Hepatocyte (in vitro differentiated cells): ENCODE measurements at regions not wholly inside any gene's neighbourhood (a gene's known extent, or its start where the extent isn't known, plus 50 kb on each side); places are given as distances from the start of the nearest gene placed in this dataset.

Source experiments
- DNase-seq: peaks from one replicate; pipeline ENCODE4 v3.0.0-alpha.2; 2016; ENCODE audit warnings: low spot score
- H2AFZ ChIP-seq: fragments of 200-600 bp; sonication (generic); 2 replicates; pipeline ENCODE4 v1.6.0; 2016; ENCODE audit warnings: antibody characterized with exemption, mild to moderate bottlenecking
- H3K27ac ChIP-seq: fragments of 200-600 bp; sonication (generic); 2 replicates; pipeline ENCODE4 v1.5.1; 2016; ENCODE audit warnings: mild to moderate bottlenecking
- H3K27me3 ChIP-seq: fragments of 200-600 bp; sonication (generic); 2 replicates; pipeline ENCODE4 v1.6.1; 2016
- H3K36me3 ChIP-seq: fragments of 200-600 bp; sonication (generic); replicated peaks from 2 replicates; pipeline ENCODE4 v1.5.1; 2016; ENCODE audit warnings: low read depth; ENCODE audit not compliant: insufficient read depth
- H3K4me1 ChIP-seq: fragments of 200-600 bp; sonication (generic); 2 replicates; pipeline ENCODE4 v1.5.1; 2016; ENCODE audit warnings: mild to moderate bottlenecking, moderate library complexity; ENCODE audit not compliant: insufficient read depth
- H3K4me2 ChIP-seq: fragments of 200-600 bp; sonication (generic); 2 replicates; pipeline ENCODE4 v1.6.0; 2016
- H3K4me3 ChIP-seq: fragments of 200-600 bp; sonication (generic); 2 replicates; pipeline ENCODE4 v1.5.1; 2016; ENCODE audit warnings: mild to moderate bottlenecking
- H3K79me2 ChIP-seq: fragments of 200-600 bp; sonication (generic); 2 replicates; pipeline ENCODE4 v1.6.0; 2017; ENCODE audit warnings: mild to moderate bottlenecking
- H3K9me2 ChIP-seq: fragments of 200-600 bp; sonication (generic); replicated peaks from 2 replicates; pipeline ENCODE4 v1.6.0; 2017; ENCODE audit warnings: mild to moderate bottlenecking; ENCODE audit not compliant: insufficient read depth
- H3K9me3 ChIP-seq: fragments of 200-600 bp; sonication (generic); 2 replicates; pipeline ENCODE4 v1.5.1; 2016; ENCODE audit warnings: low read depth, mild to moderate bottlenecking
- H4K20me1 ChIP-seq: fragments of 200-600 bp; sonication (generic); 2 replicates; pipeline ENCODE4 v1.6.0; 2016; ENCODE audit warnings: mild to moderate bottlenecking; ENCODE audit not compliant: insufficient read depth, poor library complexity, severe bottlenecking
- EZH2 ChIP-seq: fragments of 200-600 bp; sonication (generic); IDR thresholded peaks from 2 replicates; pipeline ENCODE4 v1.6.1; 2016; ENCODE audit warnings: antibody characterized with exemption, mild to moderate bottlenecking, borderline replicate concordance
- EZH2phosphoT487 ChIP-seq: fragments of 200-600 bp; sonication (generic); IDR thresholded peaks from one replicate; pipeline ENCODE4 v1.6.1; 2018; ENCODE audit warnings: antibody characterized with exemption, mild to moderate bottlenecking, low read depth, moderate library complexity; ENCODE audit not compliant: unreplicated experiment, severe bottlenecking
- WGBS: methylation state at CpG from one replicate; pipeline ENCODE4 v1.1.6; 2016; ENCODE audit warnings: low lambda C conversion rate; ENCODE audit errors: missing lambda C conversion rate; 5-methylcytosine and 5-hydroxymethylcytosine counted together
- TF ChIP-seq, protein P1 (sequence below): fragments of 200-600 bp; sonication (generic); IDR thresholded peaks from 2 replicates; pipeline ENCODE4 v1.5.1; 2016; ENCODE audit warnings: antibody characterized with exemption, mild to moderate bottlenecking; ENCODE audit not compliant: poor library complexity

DNA sequence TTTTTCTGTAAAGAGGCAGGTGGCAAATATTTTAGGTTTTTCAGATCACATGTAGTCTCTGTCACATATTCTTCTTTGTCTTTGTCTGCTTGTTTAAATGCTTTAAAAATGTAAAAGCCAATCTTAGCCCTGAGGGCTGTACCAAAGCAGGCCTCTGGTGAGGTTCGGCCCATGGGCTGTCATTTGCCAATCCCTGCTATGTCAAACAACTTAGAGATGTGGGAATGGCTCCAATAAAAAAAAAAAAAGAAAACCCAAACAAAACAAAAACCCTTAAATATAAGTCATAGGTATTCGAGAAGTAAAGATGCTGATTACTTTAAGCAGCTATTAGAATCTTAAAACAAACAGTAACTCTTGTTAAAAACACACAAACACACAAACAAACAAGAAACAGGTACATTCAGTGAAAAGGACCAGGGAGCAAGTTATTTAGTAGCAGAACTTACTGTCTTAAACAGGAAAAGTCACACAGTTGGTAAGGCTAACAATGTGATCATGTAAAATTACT, 61.4 kb upstream of the NAMPT start:
- no peak overlapping the region for H3K4me2 ChIP-seq
- H4K20me1 ChIP-seq, result no peaks in the 10 kb centered on the region
- H2AFZ ChIP-seq, result no peak overlapping the region
- no peaks in the 10 kb centered on the region for H3K79me2 ChIP-seq
- TF ChIP-seq EZH2phosphoT487 (no peak), EZH2 (no peak)
- TF ChIP-seq, protein P1, sequence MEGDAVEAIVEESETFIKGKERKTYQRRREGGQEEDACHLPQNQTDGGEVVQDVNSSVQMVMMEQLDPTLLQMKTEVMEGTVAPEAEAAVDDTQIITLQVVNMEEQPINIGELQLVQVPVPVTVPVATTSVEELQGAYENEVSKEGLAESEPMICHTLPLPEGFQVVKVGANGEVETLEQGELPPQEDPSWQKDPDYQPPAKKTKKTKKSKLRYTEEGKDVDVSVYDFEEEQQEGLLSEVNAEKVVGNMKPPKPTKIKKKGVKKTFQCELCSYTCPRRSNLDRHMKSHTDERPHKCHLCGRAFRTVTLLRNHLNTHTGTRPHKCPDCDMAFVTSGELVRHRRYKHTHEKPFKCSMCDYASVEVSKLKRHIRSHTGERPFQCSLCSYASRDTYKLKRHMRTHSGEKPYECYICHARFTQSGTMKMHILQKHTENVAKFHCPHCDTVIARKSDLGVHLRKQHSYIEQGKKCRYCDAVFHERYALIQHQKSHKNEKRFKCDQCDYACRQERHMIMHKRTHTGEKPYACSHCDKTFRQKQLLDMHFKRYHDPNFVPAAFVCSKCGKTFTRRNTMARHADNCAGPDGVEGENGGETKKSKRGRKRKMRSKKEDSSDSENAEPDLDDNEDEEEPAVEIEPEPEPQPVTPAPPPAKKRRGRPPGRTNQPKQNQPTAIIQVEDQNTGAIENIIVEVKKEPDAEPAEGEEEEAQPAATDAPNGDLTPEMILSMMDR, result no peak
- DNase-seq, result no peak
- H3K9me2 ChIP-seq, result no peaks in the 10 kb centered on the region
- no peaks in the 10 kb centered on the region for H3K9me3 ChIP-seq
- H3K27me3 ChIP-seq, result no peaks in the 10 kb centered on the region
- no peak overlapping the region for H3K27ac ChIP-seq
- no peaks in the 10 kb centered on the region for H3K36me3 ChIP-seq
- H3K4me3 ChIP-seq, result no peak overlapping the region
- H3K4me1 ChIP-seq, result no peaks in the 10 kb centered on the region
- 71% methylated on average over 2 of the region's 2 CpGs for WGBS

DNA sequence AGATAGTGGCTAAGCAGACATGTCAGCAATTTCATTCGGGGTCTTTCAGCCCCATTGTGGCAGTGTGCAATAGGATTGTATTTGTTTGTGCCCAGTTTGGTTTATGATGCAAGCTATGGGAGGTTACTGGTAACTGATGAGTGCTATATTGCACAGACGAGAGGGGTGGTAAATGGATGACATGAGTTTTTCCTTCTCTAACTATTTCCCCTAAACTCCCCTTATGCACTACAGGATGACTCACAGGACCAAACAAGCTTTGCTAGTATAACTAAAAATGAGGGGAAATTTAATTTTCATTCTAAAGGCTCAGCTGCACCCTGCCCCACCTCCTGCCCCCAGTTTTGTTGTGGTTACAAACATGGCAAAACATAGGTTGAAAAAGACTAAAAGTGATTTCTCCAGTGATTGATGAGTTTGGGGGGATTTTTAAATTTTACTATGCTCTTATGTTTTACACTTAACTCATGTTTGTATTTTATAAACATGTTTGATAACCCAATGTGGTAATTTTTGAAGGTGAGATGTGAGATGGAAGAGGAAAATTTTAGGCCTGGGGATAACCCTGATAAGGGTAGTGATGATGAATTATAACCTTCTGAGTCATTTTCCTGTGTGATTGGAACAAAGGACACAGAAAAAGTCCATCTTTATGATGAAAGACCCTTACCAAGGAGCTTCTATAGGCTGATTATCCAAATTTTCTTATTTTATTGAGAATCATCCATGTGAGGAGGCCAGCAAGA, 60.8 kb upstream of the NAMPT start:
- H3K9me2 ChIP-seq, result no peaks in the 10 kb centered on the region
- no peaks in the 10 kb centered on the region for H3K27me3 ChIP-seq
- H3K4me1 ChIP-seq, result no peaks in the 10 kb centered on the region
- no peaks in the 10 kb centered on the region for H3K79me2 ChIP-seq
- no peak overlapping the region for H3K27ac ChIP-seq
- H4K20me1 ChIP-seq, result no peaks in the 10 kb centered on the region
- no peaks in the 10 kb centered on the region for H3K36me3 ChIP-seq
- no peak overlapping the region for H3K4me2 ChIP-seq
- WGBS, result 83% methylated on average over 2 of the region's 2 CpGs
- TF ChIP-seq, protein P1, result no peak
- TF ChIP-seq EZH2phosphoT487 (no peak), EZH2 (no peak)
- H2AFZ ChIP-seq, result no peak overlapping the region
- H3K4me3 ChIP-seq, result no peak overlapping the region
- DNase-seq, result no peak
- H3K9me3 ChIP-seq, result no peaks in the 10 kb centered on the region

DNA sequence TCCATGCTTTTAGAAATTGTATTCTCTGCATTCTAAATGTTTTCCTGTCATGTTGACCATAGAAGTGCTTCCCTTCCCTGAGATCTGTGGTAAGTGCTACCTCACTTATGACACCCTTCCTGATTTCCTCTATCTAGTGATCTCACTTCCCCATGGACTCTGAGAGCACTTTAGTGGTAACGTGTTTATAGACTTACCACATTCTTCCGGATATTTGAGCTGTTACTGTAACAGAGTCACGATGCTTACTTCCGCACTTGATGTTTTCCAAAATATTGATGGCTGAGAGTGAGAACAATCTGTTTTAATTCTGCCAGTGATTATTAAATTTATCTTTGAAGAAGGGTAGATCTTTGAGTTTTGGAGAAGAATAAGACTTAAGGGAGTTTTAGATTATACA, 60.1 kb upstream of the NAMPT start:
- Histone ChIP-seq H3K9me2 (no peaks in the 10 kb centered on the region), H2AFZ (no peak overlapping the region), H3K9me3 (no peaks in the 10 kb centered on the region), H3K27me3 (no peaks in the 10 kb centered on the region), H4K20me1 (no peaks in the 10 kb centered on the region), H3K27ac (no peak overlapping the region), H3K4me1 (no peaks in the 10 kb centered on the region), H3K4me3 (no peak overlapping the region), H3K79me2 (no peaks in the 10 kb centered on the region), H3K36me3 (no peaks in the 10 kb centered on the region), H3K4me2 (no peak overlapping the region)
- TF ChIP-seq, protein P1, result no peak
- TF ChIP-seq EZH2phosphoT487 (no peak), EZH2 (no peak)
- WGBS, result 93% methylated on average over 4 of the region's 4 CpGs
- no peak for DNase-seq
